ENCODE measurements at regions not wholly inside any gene's neighbourhood (a gene's known extent, or its start where the extent isn't known, plus 50 kb on each side); places are given as distances from the start of the nearest gene placed in this dataset.

DNA sequence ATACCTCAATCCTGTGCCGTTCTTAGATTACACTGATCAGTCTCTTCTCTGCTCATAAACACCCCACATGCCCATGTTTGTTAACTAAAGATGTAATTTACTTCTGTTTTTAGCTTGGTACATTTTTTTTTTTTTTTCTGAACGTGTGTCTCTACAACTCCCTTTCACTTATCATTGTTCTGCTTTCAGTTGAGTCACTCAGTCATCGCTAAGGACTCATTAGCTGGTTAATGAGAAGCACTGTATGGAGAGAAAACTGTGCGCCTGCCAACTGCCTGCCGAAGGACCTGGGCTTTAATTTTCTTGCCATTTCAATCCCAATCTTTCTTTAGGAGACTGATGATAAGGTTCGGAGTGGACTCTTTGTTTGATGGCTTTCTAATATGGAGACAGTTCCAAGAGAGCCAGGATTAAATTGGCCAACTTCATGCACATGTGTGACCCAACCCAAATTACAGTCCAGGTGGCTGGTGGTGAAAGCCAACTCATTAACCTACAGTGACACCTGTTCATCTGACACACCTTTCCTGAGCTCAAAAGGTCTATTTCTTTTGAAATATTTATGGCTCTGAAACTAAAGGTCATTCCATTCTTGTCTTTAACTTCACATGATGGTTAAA, 334.1 kb downstream of the BCKDHB start:
- no peak overlapping the region for H3K4me3 ChIP-seq
- ATAC-seq (no peak), DNase-seq (no peak)
- H3K27me3 ChIP-seq, result no peaks in the 10 kb centered on the region
- no peaks in the 10 kb centered on the region for H3K4me1 ChIP-seq
- intact Hi-C loops (cut with DNase I; ENCODE audit: low total_unique reads) (no loop called here), in situ Hi-C loops (cut with MboI; ENCODE audit: low sequenced_read_pairs in 4 of 4) (no loop called here)
- H3K27ac ChIP-seq, result no peak overlapping the region
- TF ChIP-seq POLR2A (IDR thresholded peaks at IDR 0.05), result no peak
- TF ChIP-seq, protein P1, sequence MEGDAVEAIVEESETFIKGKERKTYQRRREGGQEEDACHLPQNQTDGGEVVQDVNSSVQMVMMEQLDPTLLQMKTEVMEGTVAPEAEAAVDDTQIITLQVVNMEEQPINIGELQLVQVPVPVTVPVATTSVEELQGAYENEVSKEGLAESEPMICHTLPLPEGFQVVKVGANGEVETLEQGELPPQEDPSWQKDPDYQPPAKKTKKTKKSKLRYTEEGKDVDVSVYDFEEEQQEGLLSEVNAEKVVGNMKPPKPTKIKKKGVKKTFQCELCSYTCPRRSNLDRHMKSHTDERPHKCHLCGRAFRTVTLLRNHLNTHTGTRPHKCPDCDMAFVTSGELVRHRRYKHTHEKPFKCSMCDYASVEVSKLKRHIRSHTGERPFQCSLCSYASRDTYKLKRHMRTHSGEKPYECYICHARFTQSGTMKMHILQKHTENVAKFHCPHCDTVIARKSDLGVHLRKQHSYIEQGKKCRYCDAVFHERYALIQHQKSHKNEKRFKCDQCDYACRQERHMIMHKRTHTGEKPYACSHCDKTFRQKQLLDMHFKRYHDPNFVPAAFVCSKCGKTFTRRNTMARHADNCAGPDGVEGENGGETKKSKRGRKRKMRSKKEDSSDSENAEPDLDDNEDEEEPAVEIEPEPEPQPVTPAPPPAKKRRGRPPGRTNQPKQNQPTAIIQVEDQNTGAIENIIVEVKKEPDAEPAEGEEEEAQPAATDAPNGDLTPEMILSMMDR (IDR thresholded peaks at IDR 0.05 in 4 of 5, conservative IDR thresholded peaks at IDR 0.05 in 1 of 5), result no peak
- no peaks in the 10 kb centered on the region for H3K36me3 ChIP-seq
- H3K9me3 ChIP-seq, result no peaks in the 10 kb centered on the region

DNA sequence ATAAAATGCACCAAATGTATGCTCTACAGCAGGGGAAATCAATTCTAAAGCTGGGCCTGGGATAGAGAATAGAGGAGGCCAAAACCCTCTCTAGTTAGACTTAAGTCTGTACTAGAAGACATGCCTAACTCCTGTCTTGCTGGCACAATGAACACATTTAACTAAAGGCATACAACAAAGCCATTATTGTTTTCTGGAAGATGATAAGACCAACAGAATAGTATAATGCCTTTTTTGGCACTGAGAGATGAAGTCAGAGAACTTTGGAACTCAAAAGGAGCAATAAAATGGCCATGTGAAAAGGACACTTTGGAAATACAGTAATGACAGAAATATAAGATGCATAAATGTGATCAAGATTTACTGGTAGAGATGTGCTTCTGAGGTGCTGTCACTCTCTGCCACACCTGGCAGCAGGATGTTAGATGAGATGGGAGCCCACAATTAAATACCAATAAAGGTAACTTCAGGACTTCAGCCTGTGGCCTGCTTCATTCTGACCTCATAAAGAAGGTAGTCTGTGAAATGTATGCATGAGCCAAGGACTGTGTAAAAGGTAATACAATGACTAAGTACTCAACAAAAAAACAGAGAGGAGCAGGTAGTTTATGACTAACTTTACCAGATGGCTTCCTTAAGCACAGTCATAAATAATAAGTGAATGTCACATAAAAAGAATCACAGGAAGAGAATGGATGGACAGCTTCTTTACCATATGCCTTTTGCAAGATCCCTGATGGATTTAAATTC, 333.4 kb downstream of the BCKDHB start:
- Histone ChIP-seq H3K27me3 (no peaks in the 10 kb centered on the region), H3K4me1 (no peaks in the 10 kb centered on the region), H3K27ac (no peak overlapping the region), H3K4me3 (no peak overlapping the region), H3K36me3 (no peaks in the 10 kb centered on the region), H3K9me3 (no peaks in the 10 kb centered on the region)
- intact Hi-C loops (cut with DNase I; ENCODE audit: low total_unique reads) (no loop called here), in situ Hi-C loops (cut with MboI; ENCODE audit: low sequenced_read_pairs in 4 of 4) (no loop called here)
- no peak for DNase-seq
- TF ChIP-seq, protein P1 (IDR thresholded peaks at IDR 0.05 in 4 of 5, conservative IDR thresholded peaks at IDR 0.05 in 1 of 5), result no peak
- TF ChIP-seq POLR2A (IDR thresholded peaks at IDR 0.05), result no peak
- ATAC-seq, result no peak

DNA sequence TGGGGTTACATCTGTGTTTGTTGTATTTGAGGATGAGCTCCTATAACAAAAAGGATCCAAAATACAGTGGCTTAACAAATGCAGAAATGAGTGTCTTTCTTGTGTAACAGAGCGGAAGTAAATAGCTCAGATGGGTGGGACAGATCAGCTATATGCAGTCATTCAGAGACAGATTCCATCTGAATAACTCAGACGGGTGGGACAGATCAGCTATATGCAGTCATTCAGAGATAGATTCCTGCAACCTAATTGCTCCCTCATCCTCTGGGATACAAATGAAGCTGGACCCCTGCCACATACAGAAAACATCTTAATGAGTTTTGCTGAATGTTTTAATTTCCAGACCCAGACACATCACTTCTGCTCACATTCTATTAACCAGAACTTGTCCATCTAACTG, 332.3 kb downstream of the BCKDHB start:
- Histone ChIP-seq H3K27me3 (no peaks in the 10 kb centered on the region), H3K4me3 (no peak overlapping the region), H3K4me1 (no peaks in the 10 kb centered on the region), H3K27ac (no peak overlapping the region), H3K9me3 (no peaks in the 10 kb centered on the region), H3K36me3 (no peaks in the 10 kb centered on the region)
- TF ChIP-seq, protein P1 (IDR thresholded peaks at IDR 0.05 in 4 of 5, conservative IDR thresholded peaks at IDR 0.05 in 1 of 5), result no peak
- TF ChIP-seq POLR2A (IDR thresholded peaks at IDR 0.05), result no peak
- in situ Hi-C loops (cut with MboI; ENCODE audit: low sequenced_read_pairs in 4 of 4) (no loop called here), intact Hi-C loops (cut with DNase I; ENCODE audit: low total_unique reads) (no loop called here)
- ATAC-seq (no peak), DNase-seq (no peak)

DNA sequence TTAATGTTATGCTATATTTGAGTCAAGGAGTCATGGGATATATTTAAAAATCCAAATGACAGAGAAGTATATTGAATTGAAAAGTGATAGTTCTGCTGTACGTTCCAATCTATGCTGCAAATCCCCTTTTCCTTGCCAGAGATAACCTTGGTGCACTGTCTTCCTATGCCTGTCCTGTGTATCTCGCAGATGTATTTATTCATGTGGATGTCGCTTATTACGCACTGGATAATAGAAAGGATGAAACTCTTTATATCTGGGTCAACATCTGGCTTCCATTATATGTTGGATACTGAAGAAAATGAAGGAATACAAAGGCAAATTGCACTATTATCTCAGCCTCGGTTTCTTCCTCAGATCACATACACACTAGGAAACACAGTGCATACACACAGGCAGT, 331.3 kb downstream of the BCKDHB start:
- Histone ChIP-seq H3K27ac (no peak overlapping the region), H3K4me3 (no peak overlapping the region), H3K4me1 (no peaks in the 10 kb centered on the region), H3K27me3 (no peaks in the 10 kb centered on the region), H3K36me3 (no peaks in the 10 kb centered on the region), H3K9me3 (no peaks in the 10 kb centered on the region)
- intact Hi-C loops (cut with DNase I; ENCODE audit: low total_unique reads) (no loop called here), in situ Hi-C loops (cut with MboI; ENCODE audit: low sequenced_read_pairs in 4 of 4) (no loop called here)
- ATAC-seq (no peak), DNase-seq (no peak)
- TF ChIP-seq, protein P1 (IDR thresholded peaks at IDR 0.05 in 4 of 5, conservative IDR thresholded peaks at IDR 0.05 in 1 of 5), result no peak
- no peak for TF ChIP-seq POLR2A (IDR thresholded peaks at IDR 0.05)

Measured in gastrocnemius medialis (tissue), 4 donors.